Stomach (tissue), 4 donors: ENCODE measurements at regions not wholly inside any gene's neighbourhood (a gene's known extent, or its start where the extent isn't known, plus 50 kb on each side); places are given as distances from the start of the nearest gene placed in this dataset.

Experiments
- POLR2AphosphoS5 ChIP-seq, 3 donors: sonication (generic); formaldehyde crosslinking; IDR thresholded peaks; one replicate each; pipeline ENCODE4 v1.6.1; 2016; ENCODE audit warnings: antibody characterized with exemption in 3 of 3
- TF ChIP-seq, protein P1 (sequence below), 7 experiments: fragments of 450-650 bp in 4 of 7; fragments of 200-600 bp in 3 of 7; sonication (generic) in 3 of 7; IDR thresholded peaks; one replicate each; pipeline ENCODE4 v1.5.1; 2016 to 2019; ENCODE audit warnings: antibody characterized with exemption in 7 of 7, control low read depth in 2 of 7, mild to moderate bottlenecking in 1 of 7

- TF ChIP-seq, protein P1, sequence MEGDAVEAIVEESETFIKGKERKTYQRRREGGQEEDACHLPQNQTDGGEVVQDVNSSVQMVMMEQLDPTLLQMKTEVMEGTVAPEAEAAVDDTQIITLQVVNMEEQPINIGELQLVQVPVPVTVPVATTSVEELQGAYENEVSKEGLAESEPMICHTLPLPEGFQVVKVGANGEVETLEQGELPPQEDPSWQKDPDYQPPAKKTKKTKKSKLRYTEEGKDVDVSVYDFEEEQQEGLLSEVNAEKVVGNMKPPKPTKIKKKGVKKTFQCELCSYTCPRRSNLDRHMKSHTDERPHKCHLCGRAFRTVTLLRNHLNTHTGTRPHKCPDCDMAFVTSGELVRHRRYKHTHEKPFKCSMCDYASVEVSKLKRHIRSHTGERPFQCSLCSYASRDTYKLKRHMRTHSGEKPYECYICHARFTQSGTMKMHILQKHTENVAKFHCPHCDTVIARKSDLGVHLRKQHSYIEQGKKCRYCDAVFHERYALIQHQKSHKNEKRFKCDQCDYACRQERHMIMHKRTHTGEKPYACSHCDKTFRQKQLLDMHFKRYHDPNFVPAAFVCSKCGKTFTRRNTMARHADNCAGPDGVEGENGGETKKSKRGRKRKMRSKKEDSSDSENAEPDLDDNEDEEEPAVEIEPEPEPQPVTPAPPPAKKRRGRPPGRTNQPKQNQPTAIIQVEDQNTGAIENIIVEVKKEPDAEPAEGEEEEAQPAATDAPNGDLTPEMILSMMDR (IDR thresholded peaks at IDR 0.05): no peak
- no peak for TF ChIP-seq POLR2AphosphoS5 (IDR thresholded peaks at IDR 0.05)
Observed at GRCh38 chr17:37824534-37825485, 80.0 kb upstream of the HNF1B start.
